HG03354 (cell line): ENCODE measurements at regions not wholly inside any gene's neighbourhood (a gene's known extent, or its start where the extent isn't known, plus 50 kb on each side); places are given as distances from the start of the nearest gene placed in this dataset.

ENCODE experiments used
- ATAC-seq: cut with Tn5 transposase; IDR thresholded peaks from one replicate; pipeline ENCODE4 v1.9.1; 2021; ENCODE audit warnings: mild to moderate bottlenecking; ENCODE audit not compliant: unreplicated experiment, poor library complexity, severe bottlenecking

DNA sequence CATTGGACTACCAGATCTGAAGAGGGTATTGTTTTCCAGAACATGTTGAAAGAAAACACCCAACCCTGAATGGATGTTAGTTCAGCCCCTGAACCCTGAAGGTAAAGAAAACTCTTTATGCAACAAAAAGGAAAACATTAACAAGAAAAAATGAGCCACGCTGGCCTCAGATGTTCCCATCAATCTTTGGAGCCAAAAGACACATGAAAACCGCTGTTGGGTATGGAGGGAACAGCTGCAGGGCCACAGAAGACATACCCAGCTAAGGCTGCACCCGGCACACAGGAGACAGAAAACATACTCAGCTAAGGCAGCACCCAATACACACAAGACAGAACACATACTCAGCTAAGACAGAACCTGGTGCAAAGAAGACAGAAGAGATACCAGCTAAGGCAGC lies 51.3 kb upstream of the GALNT9 start:
- no peak for ATAC-seq

DNA sequence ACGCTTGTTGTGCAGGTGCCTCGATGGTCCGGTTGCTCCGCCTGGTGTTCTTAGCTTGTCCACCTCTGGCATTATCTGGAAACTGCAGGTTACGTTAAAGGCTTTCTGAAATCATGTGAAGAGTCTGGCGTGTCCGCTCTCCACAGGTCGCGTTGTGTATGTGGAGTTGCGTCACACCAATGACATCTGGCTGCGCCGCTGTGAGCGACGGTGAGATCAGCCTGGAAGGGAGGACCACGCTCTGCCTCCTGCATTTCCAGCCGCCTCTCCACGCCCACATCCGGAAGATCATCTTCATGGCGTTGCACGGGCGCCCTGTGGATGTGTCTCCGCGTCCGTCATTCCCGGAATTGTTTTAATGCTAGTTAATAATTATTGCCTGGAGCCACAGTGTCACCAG lies 50.6 kb upstream of the GALNT9 start:
- no peak for ATAC-seq

DNA sequence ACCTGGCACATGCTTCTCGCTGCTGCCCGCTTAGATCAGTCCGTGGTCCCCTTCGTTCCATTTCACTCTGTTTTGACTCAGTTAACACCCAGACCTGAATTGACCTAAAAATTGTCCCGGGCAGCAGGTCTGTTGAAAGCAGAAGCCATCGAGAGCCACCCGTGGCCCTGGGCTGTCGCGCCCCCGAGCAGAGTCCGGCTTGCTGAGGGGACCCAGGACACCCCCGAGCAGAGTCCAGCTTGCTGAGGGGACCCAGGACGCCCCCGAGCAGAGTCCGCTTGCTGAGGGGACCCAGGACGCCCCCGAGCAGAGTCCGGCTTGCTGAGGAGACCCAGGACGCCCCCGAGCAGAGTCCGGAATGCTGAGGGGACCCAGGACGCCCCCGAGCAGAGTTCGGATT lies 50.2 kb upstream of the GALNT9 start:
- ATAC-seq: no peak
